Neuron (in vitro differentiated cells): ENCODE measurements at regions not wholly inside any gene's neighbourhood (a gene's known extent, or its start where the extent isn't known, plus 50 kb on each side); places are given as distances from the start of the nearest gene placed in this dataset.
"Not testable (repeated sequence)": the region's sequence is repeated elsewhere in the genome, so short reads cannot be mapped to it uniquely, and the experiment has no call there.

ENCODE experiments used
- H2AFZ ChIP-seq: one replicate; pipeline ENCODE4 v1.6.1; 2013; ENCODE audit warnings: low read depth, mild to moderate bottlenecking, inconsistent platforms, low read length, moderate library complexity
- H3K27me3 ChIP-seq: one replicate; pipeline ENCODE4 v1.6.1; 2013; ENCODE audit warnings: low read length; ENCODE audit not compliant: insufficient read depth
- H3K36me3 ChIP-seq: one replicate; pipeline ENCODE4 v1.6.1; 2013; ENCODE audit warnings: low read length; ENCODE audit not compliant: insufficient read depth
- H3K4me1 ChIP-seq: one replicate; pipeline ENCODE4 v1.6.1; 2013; ENCODE audit warnings: low read length; ENCODE audit not compliant: insufficient read depth
- H3K4me3 ChIP-seq: 2 replicates; pipeline ENCODE4 v1.5.1; 2013; ENCODE audit warnings: mild to moderate bottlenecking, low read length, moderate library complexity
- H3K9me3 ChIP-seq: one replicate; pipeline ENCODE4 v1.6.1; 2013; ENCODE audit warnings: low read length

GRCh38 chr5:173677125-173677672 is 60.7 kb upstream of the BOD1 start:
- Histone ChIP-seq H3K36me3 (no peaks in the 10 kb centered on the region), H3K4me3 (no peak overlapping the region), H3K9me3 (no peaks in the 10 kb centered on the region), H3K27me3 (no peaks in the 10 kb centered on the region), H2AFZ (no peak overlapping the region), H3K4me1 (peaks cover 12% of the 10 kb centered on the region)

- no peaks in the 10 kb centered on the region for H3K36me3 ChIP-seq
- H2AFZ ChIP-seq, result no peak overlapping the region
- no peaks in the 10 kb centered on the region for H3K4me1 ChIP-seq
- H3K27me3 ChIP-seq, result no peaks in the 10 kb centered on the region
- no peak overlapping the region for H3K4me3 ChIP-seq
- H3K9me3 ChIP-seq, result no peaks in the 10 kb centered on the region
Observed at GRCh38 chr5:173679909-173680630, 63.6 kb upstream of the BOD1 start.

- no peaks in the 10 kb centered on the region for H3K27me3 ChIP-seq
- no peak overlapping the region for H2AFZ ChIP-seq
- H3K4me1 ChIP-seq, result no peaks in the 10 kb centered on the region
- H3K9me3 ChIP-seq, result no peaks in the 10 kb centered on the region
- no peaks in the 10 kb centered on the region for H3K36me3 ChIP-seq
- no peak overlapping the region for H3K4me3 ChIP-seq
Observed at GRCh38 chr5:173680660-173681242, 64.3 kb upstream of the BOD1 start.

- no peak overlapping the region for H2AFZ ChIP-seq
- H3K9me3 ChIP-seq, result no peaks in the 10 kb centered on the region
- H3K27me3 ChIP-seq, result no peaks in the 10 kb centered on the region
- H3K4me1 ChIP-seq, result no peaks in the 10 kb centered on the region
- H3K4me3 ChIP-seq, result no peak overlapping the region
- H3K36me3 ChIP-seq, result no peaks in the 10 kb centered on the region
Observed at GRCh38 chr5:173682313-173682712, 65.9 kb upstream of the BOD1 start.

DNA sequence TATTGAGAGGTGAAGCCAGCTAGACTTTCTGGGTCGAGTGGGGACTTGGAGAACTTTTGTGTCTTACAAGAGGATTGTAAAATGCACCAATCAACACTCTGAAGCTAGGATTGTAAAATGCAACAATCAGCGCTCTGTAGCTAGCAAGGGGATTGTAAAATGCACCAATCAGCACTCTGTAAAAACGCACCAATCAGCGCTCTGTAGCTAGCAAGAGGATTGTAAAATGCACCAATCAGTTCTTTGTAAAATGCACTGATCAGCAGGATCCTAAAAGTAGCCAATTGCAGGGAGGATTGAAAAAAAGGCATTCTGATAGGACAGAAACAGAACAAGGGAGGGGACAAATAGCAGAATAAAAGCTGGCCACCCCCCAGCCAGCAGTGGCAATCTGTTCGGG is 68.1 kb upstream of the BOD1 start:
- H3K9me3 ChIP-seq, H3K4me1 ChIP-seq, H2AFZ ChIP-seq, H3K4me3 ChIP-seq, H3K36me3 ChIP-seq, H3K27me3 ChIP-seq: not testable (repeated sequence)

DNA sequence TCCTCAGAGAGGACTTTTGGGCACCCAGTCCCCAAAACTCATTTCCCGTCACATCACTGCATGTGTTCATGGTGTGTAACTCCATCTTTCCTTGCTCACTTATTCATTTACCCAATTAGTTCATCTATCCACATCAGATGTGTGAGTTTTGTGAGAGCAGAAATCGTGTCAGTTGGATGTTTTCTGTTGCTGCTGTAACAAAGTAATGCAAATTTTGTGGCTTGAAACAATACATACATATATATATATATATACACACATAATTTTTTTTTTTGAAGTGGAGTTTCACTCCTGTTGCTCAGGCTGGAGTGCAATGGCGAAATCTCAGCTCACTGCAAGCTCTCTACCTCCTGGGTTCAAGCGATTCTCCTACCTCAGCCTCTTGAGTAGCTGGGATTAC is 70.5 kb upstream of the BOD1 start:
- no peak overlapping the region for H2AFZ ChIP-seq
- H3K4me1 ChIP-seq, result peaks cover 8% of the 10 kb centered on the region
- no peaks in the 10 kb centered on the region for H3K27me3 ChIP-seq
- H3K4me3 ChIP-seq, result no peak overlapping the region
- no peaks in the 10 kb centered on the region for H3K9me3 ChIP-seq
- no peaks in the 10 kb centered on the region for H3K36me3 ChIP-seq

GRCh38 chr5:173688703-173689102 is 72.3 kb upstream of the BOD1 start:
- Histone ChIP-seq H2AFZ (no peak overlapping the region), H3K36me3 (no peaks in the 10 kb centered on the region), H3K9me3 (no peaks in the 10 kb centered on the region), H3K27me3 (no peaks in the 10 kb centered on the region), H3K4me3 (no peak overlapping the region), H3K4me1 (peaks cover 8% of the 10 kb centered on the region)

DNA sequence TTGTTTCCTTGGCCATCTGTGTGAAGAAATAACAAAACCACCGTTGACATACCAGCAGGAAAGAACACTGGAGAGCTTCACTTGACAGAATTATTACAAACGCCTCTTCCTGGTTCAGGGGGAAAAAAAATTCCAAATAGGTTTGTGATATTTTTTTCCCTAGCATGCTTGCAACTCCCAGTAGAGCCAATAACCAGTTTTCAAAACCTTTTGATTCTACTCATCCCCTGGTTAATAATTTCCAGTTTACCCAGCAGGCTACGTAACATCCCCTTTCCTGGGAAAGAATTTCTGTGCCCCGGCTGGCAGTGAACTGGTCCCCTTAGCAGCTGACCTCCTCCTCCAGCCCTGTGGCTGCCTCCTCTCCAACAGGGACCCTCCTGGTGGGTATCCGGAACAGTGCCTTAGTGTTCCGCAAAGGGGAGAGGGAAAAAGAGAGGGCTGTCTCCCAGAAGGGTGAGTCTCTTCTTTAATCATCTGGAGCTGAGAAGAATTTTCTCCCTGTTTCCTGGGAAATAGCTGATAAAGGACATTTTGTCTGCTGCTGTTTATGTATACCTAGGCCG is 72.8 kb upstream of the BOD1 start:
- Histone ChIP-seq H3K36me3 (no peaks in the 10 kb centered on the region), H3K4me3 (no peak overlapping the region), H3K9me3 (no peaks in the 10 kb centered on the region), H2AFZ (no peak overlapping the region), H3K4me1 (peaks cover 8% of the 10 kb centered on the region), H3K27me3 (no peaks in the 10 kb centered on the region)

DNA sequence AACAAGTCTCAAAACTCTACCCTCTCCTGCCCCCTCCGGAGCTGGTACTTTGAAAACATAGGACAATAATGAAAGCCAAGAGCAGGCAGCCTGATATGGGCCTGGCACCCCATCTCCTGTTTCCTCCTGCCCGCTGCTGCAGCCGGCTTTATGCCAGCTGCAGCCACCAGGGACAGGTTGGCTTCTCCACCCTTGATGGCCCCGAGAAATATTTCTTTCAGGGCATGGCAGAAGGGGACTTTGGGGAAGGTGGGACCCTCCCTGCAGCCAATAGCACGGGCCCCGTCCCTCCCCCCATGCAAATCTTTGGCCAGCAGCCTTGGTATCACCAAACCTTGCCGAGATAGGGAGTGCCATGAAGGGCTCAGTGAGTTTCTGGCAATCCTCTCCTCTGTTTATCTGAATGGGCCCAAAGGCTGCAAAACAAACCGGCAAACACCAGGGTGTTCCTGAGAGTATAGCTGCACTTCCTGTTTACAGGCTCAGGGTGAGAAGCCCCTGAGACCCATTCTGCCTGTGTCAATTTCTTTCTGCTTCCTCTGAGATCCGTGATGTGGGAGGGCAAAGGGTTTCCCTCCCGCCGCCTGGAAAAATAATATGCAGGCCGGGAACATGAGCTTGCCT is 73.4 kb upstream of the BOD1 start:
- no peak overlapping the region for H3K4me3 ChIP-seq
- H2AFZ ChIP-seq, result no peak overlapping the region
- H3K9me3 ChIP-seq, result no peaks in the 10 kb centered on the region

DNA sequence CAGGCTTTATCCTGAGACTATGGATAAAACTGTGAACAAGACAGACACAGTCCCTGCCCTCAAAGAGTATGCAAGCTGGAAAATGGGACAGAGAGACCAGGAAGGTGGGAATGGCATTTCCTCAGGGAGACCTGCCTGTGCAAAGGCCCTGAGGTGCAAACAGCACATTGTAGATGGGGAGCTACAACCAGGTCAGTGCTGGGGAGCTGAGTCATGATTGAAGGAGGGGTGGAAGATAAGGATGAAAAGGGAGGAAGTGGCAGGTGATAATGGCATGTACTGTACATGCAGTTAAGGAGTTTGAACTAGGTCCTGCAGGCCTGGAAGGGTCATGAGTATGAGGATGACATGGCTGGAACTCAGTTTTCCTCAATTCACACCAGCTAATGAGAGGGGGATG is 75.5 kb upstream of the BOD1 start:
- H2AFZ ChIP-seq, result no peak overlapping the region
- H3K36me3 ChIP-seq, result no peaks in the 10 kb centered on the region
- H3K9me3 ChIP-seq, result no peaks in the 10 kb centered on the region
- H3K27me3 ChIP-seq, result no peaks in the 10 kb centered on the region
- peaks cover 8% of the 10 kb centered on the region for H3K4me1 ChIP-seq
- no peak overlapping the region for H3K4me3 ChIP-seq

More for the DNA sequence above, 73.4 kb upstream of the BOD1 start:
- peaks cover 8% of the 10 kb centered on the region for H3K4me1 ChIP-seq
- H3K36me3 ChIP-seq, result no peaks in the 10 kb centered on the region
- H3K27me3 ChIP-seq, result no peaks in the 10 kb centered on the region

- Histone ChIP-seq H2AFZ (no peak overlapping the region), H3K9me3 (no peaks in the 10 kb centered on the region), H3K36me3 (no peaks in the 10 kb centered on the region), H3K4me3 (no peak overlapping the region), H3K4me1 (peaks cover 8% of the 10 kb centered on the region), H3K27me3 (no peaks in the 10 kb centered on the region)
Observed at GRCh38 chr5:173693670-173694069, 77.2 kb upstream of the BOD1 start.

- H3K4me3 ChIP-seq, result no peak overlapping the region
- H3K9me3 ChIP-seq, result no peaks in the 10 kb centered on the region
- no peak overlapping the region for H2AFZ ChIP-seq
- no peaks in the 10 kb centered on the region for H3K36me3 ChIP-seq
- H3K4me1 ChIP-seq, result no peaks in the 10 kb centered on the region
- H3K27me3 ChIP-seq, result no peaks in the 10 kb centered on the region
Observed at GRCh38 chr5:173696216-173696615, 79.8 kb upstream of the BOD1 start.

GRCh38 chr5:173697931-173698579 is 81.6 kb upstream of the BOD1 start:
- H3K27me3 ChIP-seq, result no peaks in the 10 kb centered on the region
- no peaks in the 10 kb centered on the region for H3K4me1 ChIP-seq
- H2AFZ ChIP-seq, result no peak overlapping the region
- H3K4me3 ChIP-seq, result no peak overlapping the region
- no peaks in the 10 kb centered on the region for H3K36me3 ChIP-seq
- no peaks in the 10 kb centered on the region for H3K9me3 ChIP-seq
